Common myeloid progenitor, CD34-positive (primary cell): ENCODE measurements at regions not wholly inside any gene's neighbourhood (a gene's known extent, or its start where the extent isn't known, plus 50 kb on each side); places are given as distances from the start of the nearest gene placed in this dataset.

Source experiments
- CTCF ChIA-PET: fragments of 350-600 bp; sonication (Branson Sonifier 250); formaldehyde crosslinking; loops from one replicate; lab custom pipeline; 2021; ENCODE audit warnings: antibody characterized with exemption; lab: Charles Lee
- POLR2A ChIA-PET: fragments of 350-600 bp; sonication (Branson Sonifier 250); formaldehyde crosslinking; loops from one replicate; lab custom pipeline; 2021; ENCODE audit warnings: antibody characterized with exemption; lab: Charles Lee
- DNase-seq, 3 donors: peaks; one replicate each; pipeline versions ENCODE4 v3.0.0 to v3.0.0-alpha.2; 2013
- H3K27ac ChIP-seq, 2 experiments: 1 replicate in 1 of 2; 2 replicates in 1 of 2; pipeline ENCODE4 v1.7.0; 2013; ENCODE audit warnings: inconsistent platforms in 2 of 2, low read length in 2 of 2, mild to moderate bottlenecking in 2 of 2, low read depth in 1 of 2, moderate library complexity in 1 of 2; ENCODE audit not compliant: severe bottlenecking in 2 of 2, insufficient read depth in 1 of 2, poor library complexity in 1 of 2
- H3K27me3 ChIP-seq, 5 experiments: replicated peaks in 2 of 5; 1 replicate in 3 of 5; 2 replicates in 2 of 5; pipeline versions ENCODE4 v1.6.1 to v1.7.0; 2013; ENCODE audit warnings: low read length in 4 of 5, mild to moderate bottlenecking in 2 of 5, moderate library complexity in 2 of 5, inconsistent platforms in 1 of 5; ENCODE audit not compliant: insufficient read depth in 5 of 5, control insufficient read depth in 4 of 5
- H3K36me3 ChIP-seq, 4 experiments: 1 replicate in 2 of 4; 2 replicates in 2 of 4; pipeline versions ENCODE4 v1.6.1 to v1.7.0; 2013; ENCODE audit warnings: low read length in 3 of 4, control low read depth in 1 of 4, mild to moderate bottlenecking in 1 of 4; ENCODE audit not compliant: control insufficient read depth in 4 of 4, insufficient read depth in 4 of 4
- H3K4me1 ChIP-seq, 4 experiments: 1 replicate in 3 of 4; 2 replicates in 1 of 4; pipeline versions ENCODE4 v1.6.1 to v1.7.1; 2013; ENCODE audit warnings: low read length in 3 of 4, mild to moderate bottlenecking in 3 of 4, control low read depth in 1 of 4, inconsistent platforms in 1 of 4, moderate library complexity in 1 of 4; ENCODE audit not compliant: control insufficient read depth in 4 of 4, insufficient read depth in 4 of 4; ENCODE audit errors: control extremely low read depth in 1 of 4
- H3K4me3 ChIP-seq, 7 experiments: 1 replicate in 4 of 7; 2 replicates in 3 of 7; pipeline versions ENCODE4 v1.5.1 to v1.7.0; 2013; ENCODE audit warnings: mild to moderate bottlenecking in 7 of 7, low read length in 6 of 7, moderate library complexity in 6 of 7, inconsistent platforms in 2 of 7, low read depth in 2 of 7, control low read depth in 1 of 7; ENCODE audit not compliant: insufficient read depth in 4 of 7, control insufficient read depth in 1 of 7; ENCODE audit errors: extremely low read depth in 1 of 7
- H3K9me3 ChIP-seq, 5 experiments: 1 replicate in 4 of 5; 2 replicates in 1 of 5; pipeline versions ENCODE4 v1.6.1 to v1.7.1; 2013; ENCODE audit warnings: low read length in 4 of 5, mild to moderate bottlenecking in 2 of 5, inconsistent platforms in 1 of 5, low read depth in 1 of 5, moderate library complexity in 1 of 5; ENCODE audit not compliant: control insufficient read depth in 4 of 5, insufficient read depth in 2 of 5; ENCODE audit errors: control extremely low read depth in 1 of 5
- WGBS: methylation state at CpG from one replicate; pipeline ENCODE4 v1.1.5; 2013; ENCODE audit not compliant: insufficient coverage; 5-methylcytosine and 5-hydroxymethylcytosine counted together

DNA sequence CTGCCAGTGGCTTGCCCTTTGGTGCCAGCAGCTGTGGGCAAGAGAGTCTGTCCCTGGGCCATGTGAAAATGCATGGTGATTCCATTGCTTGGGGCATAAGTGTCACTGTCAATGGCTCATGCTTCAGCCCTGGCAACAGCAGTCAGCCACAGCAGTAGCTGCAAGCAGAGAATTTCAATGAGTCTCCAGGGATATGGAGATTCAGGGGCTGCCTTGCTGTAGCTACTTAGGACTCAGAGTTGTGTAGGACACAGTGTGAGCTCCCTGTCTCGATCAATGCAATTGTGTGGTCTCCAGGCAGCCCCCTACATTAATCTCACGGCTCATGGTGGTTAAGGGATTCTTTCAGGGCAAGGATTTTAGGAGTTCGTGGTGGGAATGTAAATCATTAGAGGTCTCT, 126.3 kb upstream of the STARD3NL start:
- no peaks in the 10 kb centered on the region for H3K36me3 ChIP-seq
- H3K9me3 ChIP-seq = peaks cover 0 to 8% (median 4%) of the 10 kb centered on the region in 5 experiments
- H3K27ac ChIP-seq = no peak overlapping the region
- ChIA-PET CTCF (interaction anchor here (0.6 kb wide), 1 partner anchor 171 kb away, joined by 3 read pairs; no protein-coding TSS in a partner anchor), POLR2A (no interaction called here)
- H3K4me1 ChIP-seq = no peaks in the 10 kb centered on the region
- no peak overlapping the region for H3K4me3 ChIP-seq
- no peaks in the 10 kb centered on the region for H3K27me3 ChIP-seq
- 97% methylated on average over 3 of the region's 3 CpGs for WGBS
- no peak for DNase-seq

DNA sequence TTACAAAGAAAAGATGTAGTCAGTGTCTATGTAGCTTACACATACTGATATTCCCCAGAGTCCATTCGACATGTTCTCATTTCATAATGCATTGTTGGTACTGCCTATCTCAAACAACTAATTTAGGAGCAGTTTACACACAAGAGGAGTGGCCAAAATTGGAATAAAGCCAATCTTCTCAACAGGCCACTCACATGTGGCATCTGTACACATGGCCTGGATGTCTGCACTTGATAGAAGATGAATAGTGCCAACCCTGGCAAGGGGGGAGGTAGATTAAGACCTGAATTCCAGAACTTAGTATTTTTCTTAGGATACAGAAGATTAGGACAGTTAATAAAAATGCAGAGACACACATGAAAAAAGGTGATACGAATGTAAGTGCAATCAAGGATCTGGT, 125.3 kb upstream of the STARD3NL start:
- CTCF ChIA-PET = no interaction called here
- H3K36me3 ChIP-seq = no peaks in the 10 kb centered on the region
- H3K9me3 ChIP-seq = peaks cover 0 to 8% (median 4%) of the 10 kb centered on the region in 5 experiments
- H3K27me3 ChIP-seq = no peaks in the 10 kb centered on the region
- no peaks in the 10 kb centered on the region for H3K4me1 ChIP-seq
- no peak overlapping the region for H3K4me3 ChIP-seq
- 100% methylated on average over 1 of the region's 2 CpGs for WGBS
- DNase-seq = no peak
- H3K27ac ChIP-seq = no peak overlapping the region
- POLR2A ChIA-PET = interaction anchor here (0.6 kb wide), 1 partner anchor 197 kb away, joined by 3 read pairs; no protein-coding TSS in a partner anchor

DNA sequence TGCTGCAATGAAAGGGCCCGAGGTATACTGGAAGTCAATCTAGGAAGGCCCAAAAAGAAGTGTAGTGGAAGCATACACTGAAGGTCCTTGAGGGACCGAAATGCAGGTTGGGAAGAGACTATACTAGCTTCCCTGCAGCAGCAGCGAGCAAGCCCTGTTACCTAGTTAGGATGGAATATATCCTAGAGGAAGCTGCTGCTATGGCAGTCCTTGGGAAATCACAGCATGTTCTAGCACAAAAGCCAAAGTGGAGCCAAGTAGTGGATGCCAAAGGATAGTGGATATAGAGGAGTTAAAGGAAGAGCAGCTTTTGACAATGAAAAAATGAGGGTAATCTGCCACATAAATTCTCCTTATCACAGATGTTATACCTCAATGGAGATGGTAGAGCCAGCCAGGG, 123.8 kb upstream of the STARD3NL start:
- WGBS = 95% methylated on average over 3 of the region's 3 CpGs
- POLR2A ChIA-PET = no interaction called here
- no peak for DNase-seq
- Histone ChIP-seq H3K4me1 (no peaks in the 10 kb centered on the region), H3K27me3 (no peaks in the 10 kb centered on the region), H3K27ac (no peak overlapping the region), H3K36me3 (no peaks in the 10 kb centered on the region), H3K4me3 (no peak overlapping the region), H3K9me3 (peaks cover 0 to 7% (median 4%) of the 10 kb centered on the region in 5 experiments)
- CTCF ChIA-PET = interaction anchor here (0.6 kb wide), 1 partner anchor 41 kb away, joined by 3 read pairs; no protein-coding TSS in a partner anchor

DNA sequence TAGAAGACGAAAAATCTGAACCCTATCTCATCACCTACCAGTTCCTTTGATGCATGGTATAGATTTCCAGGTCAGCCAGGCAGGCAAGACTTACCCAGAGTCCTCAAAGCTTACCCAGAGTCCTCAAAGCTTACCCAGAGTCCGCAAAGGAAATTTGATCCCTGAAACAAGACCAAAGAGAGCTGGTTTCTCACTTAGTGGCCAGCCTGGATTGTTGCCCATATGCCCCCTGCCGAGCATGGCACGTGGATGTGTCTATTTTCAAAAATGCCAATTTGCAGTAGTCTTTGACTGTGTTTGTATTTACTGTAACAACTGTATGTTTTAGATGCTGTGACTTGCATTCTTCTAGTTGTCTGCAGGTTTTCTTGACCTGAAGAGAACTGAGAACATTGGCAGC, 120.2 kb upstream of the STARD3NL start:
- DNase-seq = no peak
- no peak overlapping the region for H3K4me3 ChIP-seq
- no peaks in the 10 kb centered on the region for H3K27me3 ChIP-seq
- H3K27ac ChIP-seq = no peak overlapping the region
- CTCF ChIA-PET = interaction anchor here (1.5 kb wide), 1 partner anchor 49 kb away, joined by 4 read pairs; no protein-coding TSS in a partner anchor
- no peaks in the 10 kb centered on the region for H3K9me3 ChIP-seq
- H3K4me1 ChIP-seq = no peaks in the 10 kb centered on the region
- 100% methylated on average over 1 of the region's 4 CpGs for WGBS
- POLR2A ChIA-PET = no interaction called here
- H3K36me3 ChIP-seq = no peaks in the 10 kb centered on the region

DNA sequence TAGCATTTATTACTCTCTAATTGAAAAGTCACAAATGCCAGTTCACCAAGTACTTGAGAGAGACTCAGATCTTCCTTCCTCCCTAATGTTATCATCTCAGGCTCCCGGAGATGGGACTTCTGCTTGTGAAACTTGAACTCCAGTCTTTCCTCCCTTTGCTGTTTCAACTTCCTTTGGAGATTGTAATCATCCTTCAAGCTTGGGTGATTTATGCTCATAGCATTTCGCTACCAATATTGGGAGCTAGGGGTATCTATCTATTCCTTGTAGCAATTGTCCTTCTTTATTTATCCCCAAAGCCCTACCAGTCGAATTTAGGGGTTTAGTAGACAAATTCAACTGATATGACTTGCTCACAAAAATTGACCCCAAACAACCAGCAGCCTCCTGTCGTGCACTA, 117.9 kb upstream of the STARD3NL start:
- DNase-seq = no peak
- POLR2A ChIA-PET = no interaction called here
- no peaks in the 10 kb centered on the region for H3K27me3 ChIP-seq
- H3K9me3 ChIP-seq = no peaks in the 10 kb centered on the region
- no peaks in the 10 kb centered on the region for H3K36me3 ChIP-seq
- CTCF ChIA-PET = interaction anchor here (0.7 to 1.4 kb wide), 2 partner anchors 10 to 53 kb away, joined by 3 read pairs; no protein-coding TSS in a partner anchor
- 30% methylated on average over 2 of the region's 4 CpGs for WGBS
- H3K27ac ChIP-seq = no peak overlapping the region
- no peaks in the 10 kb centered on the region for H3K4me1 ChIP-seq
- H3K4me3 ChIP-seq = no peak overlapping the region

DNA sequence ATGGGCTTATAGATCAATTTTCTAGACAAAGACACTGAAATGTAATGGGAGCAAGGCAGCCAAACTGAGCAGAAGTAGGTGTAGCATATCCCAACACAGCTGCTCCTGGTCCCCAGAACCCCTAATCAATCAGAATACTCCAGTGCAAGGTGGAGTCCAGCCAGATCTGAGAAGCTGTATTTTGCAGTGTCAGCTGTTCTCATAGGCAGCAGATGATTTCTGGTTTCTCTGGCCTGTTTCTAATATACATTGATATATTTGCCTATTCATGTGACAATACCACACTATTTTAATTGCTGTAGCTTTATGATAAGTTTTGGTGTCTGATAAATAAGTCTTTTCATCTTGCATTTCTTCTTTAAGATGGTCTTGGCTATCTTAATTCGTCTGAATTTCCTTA, 117.4 kb upstream of the STARD3NL start:
- no peak overlapping the region for H3K4me3 ChIP-seq
- no peak overlapping the region for H3K27ac ChIP-seq
- no peaks in the 10 kb centered on the region for H3K9me3 ChIP-seq
- ChIA-PET POLR2A (no interaction called here), CTCF (interaction anchor here (0.7 to 1.4 kb wide), 2 partner anchors 10 to 53 kb away, joined by 3 read pairs; no protein-coding TSS in a partner anchor)
- H3K4me1 ChIP-seq = no peaks in the 10 kb centered on the region
- H3K27me3 ChIP-seq = no peaks in the 10 kb centered on the region
- no peak for DNase-seq
- no CpG with 5 or more reads among the region's 1 CpG for WGBS
- no peaks in the 10 kb centered on the region for H3K36me3 ChIP-seq

DNA sequence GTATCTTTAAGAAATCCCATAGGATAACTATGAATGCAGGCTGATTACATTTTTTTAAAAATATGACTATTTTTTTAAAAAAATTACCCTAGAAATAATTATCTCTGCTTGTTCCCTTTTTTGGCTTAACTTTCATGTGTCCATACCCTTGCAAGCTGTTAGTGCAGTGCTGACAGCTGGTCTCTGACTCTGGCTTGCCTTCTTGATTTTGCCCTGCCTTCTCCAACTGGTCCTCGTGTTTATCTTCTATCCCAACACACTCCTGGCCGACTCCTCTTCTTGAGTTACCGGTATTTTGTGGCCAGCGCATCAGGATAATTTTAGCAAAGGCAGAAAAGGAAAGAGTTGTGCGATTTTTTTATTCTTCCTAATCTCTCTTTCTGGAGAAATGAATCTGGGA, 111.7 kb upstream of the STARD3NL start:
- peak in 2 of 3 donors; percentile 6 to 9 for DNase-seq
- no peak overlapping the region for H3K4me3 ChIP-seq
- ChIA-PET CTCF (no interaction called here), POLR2A (no interaction called here)
- 100% methylated on average over 1 of the region's 5 CpGs for WGBS
- no peaks in the 10 kb centered on the region for H3K36me3 ChIP-seq
- H3K27me3 ChIP-seq = no peaks in the 10 kb centered on the region
- H3K9me3 ChIP-seq = no peaks in the 10 kb centered on the region
- H3K4me1 ChIP-seq = no peaks in the 10 kb centered on the region
- H3K27ac ChIP-seq = no peak overlapping the region
